G401 (cell line): ENCODE measurements at regions not wholly inside any gene's neighbourhood (a gene's known extent, or its start where the extent isn't known, plus 50 kb on each side); places are given as distances from the start of the nearest gene placed in this dataset.

Source experiments
- DNase-seq: peaks from one replicate; pipeline ENCODE4 v3.0.0-alpha.2; 2015; ENCODE audit warnings: low spot score
- in situ Hi-C: cut with HindIII; loops from 2 replicates; pipeline ENCODE4 v1.10.0; 2016; ENCODE audit warnings: low sequenced_read_pairs, mixed read lengths

DNA sequence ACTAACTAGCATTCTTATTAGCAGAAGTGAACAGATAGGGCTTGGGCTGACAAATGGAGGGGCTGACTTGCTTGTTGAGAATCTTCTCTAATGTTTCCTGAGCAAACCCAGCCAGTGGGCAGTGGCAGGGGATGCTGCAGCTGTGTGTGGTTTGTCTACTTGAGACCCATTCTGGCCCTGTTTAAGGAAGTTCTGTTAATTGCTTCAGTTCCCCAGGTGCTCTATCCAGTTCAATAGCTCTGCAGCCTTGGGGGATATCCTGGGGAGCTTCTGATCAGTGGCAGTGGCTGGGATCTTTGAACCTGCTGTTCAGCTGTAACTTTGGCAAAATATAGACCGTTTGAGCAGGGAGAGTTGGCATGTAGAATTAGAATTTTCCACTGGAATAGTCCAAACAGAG is 137.4 kb downstream of the ZNF326 start:
- no peak for DNase-seq
- in situ Hi-C loops: no loop called here

DNA sequence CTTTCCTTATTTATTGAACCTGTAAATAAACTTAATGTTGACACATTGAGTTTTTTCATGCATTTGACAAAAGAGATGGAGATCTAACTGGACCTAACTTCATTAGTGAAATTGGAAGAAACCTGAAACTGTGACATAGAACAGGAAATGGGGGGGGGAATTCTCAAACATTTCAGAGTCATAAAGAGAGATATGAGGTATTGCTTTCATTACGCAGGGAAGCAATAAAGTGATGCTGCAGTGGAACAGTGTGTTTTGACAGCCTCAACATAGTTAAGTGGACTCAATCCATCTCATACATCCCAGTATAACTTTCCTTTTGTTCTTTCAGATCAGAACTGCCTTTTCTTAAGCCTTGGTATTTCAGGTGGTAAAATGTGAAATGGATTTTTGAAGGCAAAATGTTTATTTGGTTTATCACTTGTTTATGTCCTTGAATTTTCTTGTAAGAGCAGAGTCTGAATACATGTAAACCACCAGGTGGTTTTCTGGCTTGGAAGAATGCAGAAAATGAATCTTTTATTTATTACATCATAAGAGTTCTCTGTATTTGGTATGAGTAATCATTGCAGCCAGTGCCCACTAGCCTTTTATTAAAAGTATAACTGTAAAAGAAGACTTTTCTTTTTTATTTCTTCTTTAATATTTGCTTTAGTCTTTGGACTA is 132.5 kb downstream of the ZNF326 start:
- in situ Hi-C loops: no loop called here
- no peak for DNase-seq

DNA sequence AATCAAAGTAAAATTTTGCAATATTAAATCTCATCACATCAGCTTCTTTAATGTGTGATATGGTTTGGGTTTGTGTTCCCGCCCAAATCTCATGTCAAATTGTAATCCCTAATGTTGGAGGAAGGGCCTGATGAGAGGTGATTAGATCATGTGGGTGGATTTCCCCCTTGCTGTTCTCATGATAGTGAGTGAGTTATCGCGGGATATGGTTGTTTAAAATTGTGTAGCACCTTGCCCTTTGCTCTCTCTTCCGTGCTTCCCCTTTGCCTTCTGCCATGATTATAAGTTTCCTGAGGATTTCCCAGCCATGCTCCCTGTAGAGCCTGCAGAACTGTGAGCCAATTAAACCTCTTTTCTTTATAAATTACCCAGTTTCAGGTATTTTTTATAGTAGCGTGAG is 131.9 kb downstream of the ZNF326 start:
- in situ Hi-C loops: no loop called here
- no peak for DNase-seq

DNA sequence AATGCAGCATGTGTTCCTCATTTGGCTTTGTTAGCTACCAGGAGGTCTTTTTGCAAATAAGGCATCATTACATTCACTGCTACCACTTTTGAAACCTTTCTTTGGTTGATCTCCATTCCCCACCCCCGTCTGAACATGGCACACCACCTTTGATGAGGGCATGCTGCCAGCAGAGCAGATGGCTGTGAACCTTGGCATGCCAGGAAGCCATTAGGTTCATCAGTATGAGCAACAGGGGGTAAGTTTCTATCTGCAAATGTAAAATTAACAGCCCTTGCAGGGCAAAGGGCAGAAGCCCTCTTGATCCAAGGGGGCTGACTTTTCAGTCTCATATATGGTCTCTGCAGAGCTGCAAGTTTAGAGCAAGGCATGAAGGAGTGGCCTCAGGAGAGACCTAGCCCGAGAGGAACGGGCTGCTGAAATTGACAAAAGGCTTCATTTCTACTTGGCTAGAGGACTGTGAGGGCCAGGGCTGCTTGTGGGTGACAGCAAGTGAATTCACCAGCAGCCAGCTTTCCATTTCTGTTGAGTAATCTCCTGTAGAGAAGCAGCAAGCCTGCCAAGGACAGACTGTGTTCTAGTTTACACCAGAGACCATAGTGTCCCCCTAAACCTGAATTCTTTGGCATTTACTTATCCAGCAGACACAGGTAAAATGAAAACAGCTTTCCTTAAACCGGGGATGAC is 127.9 kb downstream of the ZNF326 start:
- in situ Hi-C loops: no loop called here
- DNase-seq: peak; percentile 99

DNA sequence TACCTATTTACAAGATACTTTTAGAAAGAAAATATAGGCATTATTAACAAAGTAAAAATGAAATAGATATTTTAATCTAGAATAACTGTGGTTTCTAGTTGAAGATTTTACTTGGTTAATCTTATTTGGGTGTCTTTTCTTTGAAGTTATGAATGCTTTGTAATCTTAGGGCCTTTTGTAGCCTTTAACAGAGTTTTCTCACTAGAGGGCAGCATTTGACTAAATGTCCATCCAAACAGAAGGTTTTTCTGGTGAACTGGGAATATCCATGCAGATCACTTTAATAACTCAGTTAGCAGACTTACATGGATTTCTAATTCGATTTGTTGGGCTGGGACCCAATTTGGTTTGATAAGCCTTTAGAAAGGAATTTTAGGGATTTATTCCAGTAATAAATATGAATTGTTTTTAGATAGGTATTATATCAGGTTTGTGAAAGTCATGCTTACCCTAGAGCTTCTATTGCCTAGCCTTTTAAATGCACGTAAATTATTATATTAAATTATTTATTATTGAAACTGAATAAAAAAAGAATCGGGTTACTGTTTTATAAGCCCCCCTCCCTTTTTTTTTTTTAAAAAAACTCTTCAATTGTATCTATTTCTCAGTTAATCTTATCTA is 119.7 kb downstream of the ZNF326 start:
- in situ Hi-C loops: no loop called here
- DNase-seq: peak; percentile 89

DNA sequence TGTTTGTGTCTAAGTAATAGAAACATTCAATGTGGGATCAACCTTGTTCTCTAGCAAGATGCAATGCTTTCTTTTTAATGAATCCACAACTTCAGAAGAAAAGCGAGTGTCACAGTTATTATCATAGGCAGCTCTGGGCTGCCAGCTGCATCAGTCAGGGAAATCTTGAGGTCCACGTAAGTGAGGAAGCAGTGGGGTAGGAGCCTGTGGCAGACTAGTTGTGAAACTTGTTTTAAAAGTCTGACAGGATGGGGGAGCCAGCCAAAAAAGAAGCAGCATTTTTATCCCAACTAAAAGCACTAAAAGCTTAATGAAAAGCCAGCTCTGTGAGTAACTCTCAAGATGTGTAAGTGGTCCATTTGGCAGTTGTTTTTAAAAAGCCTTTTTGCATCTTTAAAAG is 113.1 kb downstream of the ZNF326 start:
- no peak for DNase-seq
- in situ Hi-C loops: no loop called here

DNA sequence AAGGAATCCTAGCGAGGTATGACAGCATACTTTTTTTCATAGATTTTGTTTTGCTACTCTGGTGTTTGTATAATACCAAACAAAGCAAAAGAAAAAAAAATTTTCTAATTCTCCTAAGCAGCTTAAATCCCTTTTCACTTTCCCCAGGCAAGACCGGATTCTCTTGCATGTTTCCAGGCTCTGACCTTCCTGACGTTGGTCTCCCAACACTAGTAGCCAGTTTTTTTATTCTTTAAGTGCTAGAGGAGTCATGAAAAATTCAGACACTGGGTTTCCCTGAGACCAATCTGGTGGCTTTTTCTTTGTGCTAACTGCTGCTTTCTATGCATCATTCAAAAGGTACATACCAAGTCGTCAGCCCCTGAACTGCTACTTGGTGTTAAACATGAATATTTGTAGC is 111.4 kb downstream of the ZNF326 start:
- in situ Hi-C loops: no loop called here
- no peak for DNase-seq

DNA sequence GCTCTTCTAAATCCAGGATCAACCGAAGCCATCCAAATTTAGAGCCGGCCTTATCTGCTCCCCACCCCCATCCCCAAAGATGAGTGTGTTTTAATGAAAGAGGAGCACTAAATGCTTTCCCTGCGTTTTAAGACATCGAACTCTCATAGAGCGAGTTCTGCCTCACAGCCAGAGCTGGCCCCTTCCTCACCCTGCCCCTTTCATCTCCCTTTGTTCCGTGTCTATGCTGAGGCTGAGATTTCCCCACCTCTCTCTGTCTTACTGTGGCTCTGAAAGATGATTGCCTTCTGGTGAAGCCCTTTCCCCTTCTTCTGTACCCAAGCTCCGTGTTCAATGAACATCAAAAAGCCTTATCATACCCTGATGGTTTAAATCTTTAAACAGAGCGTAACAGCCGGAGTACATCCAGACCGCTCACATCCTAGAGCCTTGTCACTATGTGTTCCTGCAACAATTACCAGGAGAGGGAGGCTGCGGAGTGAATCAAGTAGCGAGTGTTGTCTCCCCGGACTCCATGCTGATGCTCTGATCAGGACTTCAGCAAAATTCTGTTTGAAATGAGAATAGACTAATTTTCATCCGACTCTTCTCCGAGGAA is 110.1 kb downstream of the ZNF326 start:
- DNase-seq: no peak
- in situ Hi-C loops: no loop called here

DNA sequence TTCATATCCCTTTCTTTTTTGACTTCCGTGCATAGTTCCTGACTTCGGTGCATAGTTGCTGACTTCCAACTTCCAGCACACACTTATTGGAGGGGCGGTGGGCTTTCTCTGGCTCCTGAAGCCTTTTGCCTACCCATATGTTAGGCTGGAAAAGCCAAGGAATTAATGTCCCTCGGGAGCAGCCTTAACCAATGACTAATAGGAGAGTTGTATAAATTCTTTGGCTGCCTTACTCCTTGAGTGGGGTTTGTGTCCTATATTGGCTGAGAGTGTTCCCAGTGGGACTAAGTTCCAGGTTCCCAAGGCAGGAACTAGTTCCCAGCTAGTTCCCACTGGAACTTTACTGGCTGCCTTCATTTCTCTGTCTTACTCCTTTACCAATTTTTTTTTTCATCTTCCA is 105.7 kb downstream of the ZNF326 start:
- in situ Hi-C loops: no loop called here
- DNase-seq: no peak

DNA sequence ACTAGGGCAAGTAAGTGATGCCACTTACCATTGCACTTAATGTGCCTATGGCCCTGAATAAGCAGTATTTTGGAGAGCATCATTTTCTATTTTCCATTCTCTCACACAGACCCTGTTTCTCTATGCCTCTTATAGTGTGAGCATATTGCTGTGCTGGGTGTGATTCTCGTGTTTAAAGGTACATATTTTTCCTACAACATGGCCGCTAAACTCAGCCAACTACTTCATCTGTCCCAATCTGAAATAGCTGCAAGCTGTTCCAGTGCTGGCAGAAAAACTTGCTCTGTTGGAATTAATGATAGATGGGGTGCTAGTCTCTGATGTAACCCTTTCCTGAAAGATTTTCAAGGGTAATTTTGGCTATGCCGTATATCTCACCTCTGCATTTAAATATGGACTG is 97.5 kb downstream of the ZNF326 start:
- in situ Hi-C loops: no loop called here
- no peak for DNase-seq
